NB4 (cell line): ENCODE measurements at regions not wholly inside any gene's neighbourhood (a gene's known extent, or its start where the extent isn't known, plus 50 kb on each side); places are given as distances from the start of the nearest gene placed in this dataset.

Experiments
- CTCF ChIP-seq: IDR thresholded peaks from one replicate; pipeline ENCODE4 v1.5.1; 2012; ENCODE audit warnings: low read depth, low read length
- POLR2A ChIP-seq: IDR thresholded peaks from 2 replicates; pipeline ENCODE4 v1.6.1; 2011; ENCODE audit warnings: mild to moderate bottlenecking; ENCODE audit not compliant: insufficient read length; ENCODE audit errors: extremely low read depth
- TF ChIP-seq, protein P1 (sequence below): IDR thresholded peaks from 2 replicates; pipeline ENCODE4 v1.6.1; 2011; ENCODE audit warnings: low read depth, low read length

GRCh38 chr2:204140246-204140645, 203.7 kb downstream of the ICOS start:
- TF ChIP-seq CTCF: no peak
- TF ChIP-seq, protein P1, sequence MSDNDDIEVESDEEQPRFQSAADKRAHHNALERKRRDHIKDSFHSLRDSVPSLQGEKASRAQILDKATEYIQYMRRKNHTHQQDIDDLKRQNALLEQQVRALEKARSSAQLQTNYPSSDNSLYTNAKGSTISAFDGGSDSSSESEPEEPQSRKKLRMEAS: no peak
- no peak for TF ChIP-seq POLR2A
